ENCODE measurements at regions not wholly inside any gene's neighbourhood (a gene's known extent, or its start where the extent isn't known, plus 50 kb on each side); places are given as distances from the start of the nearest gene placed in this dataset.

GRCh38 chr5:60517094-60517694 lies 182.8 kb downstream of the DEPDC1B start:
- no peak overlapping the region for H3K4me3 ChIP-seq (ENCODE audit: low read length)
- DNase-seq (ENCODE audit: low read depth): no peak

GRCh38 chr5:60516688-60517087 lies 183.3 kb downstream of the DEPDC1B start:
- H3K4me3 ChIP-seq (ENCODE audit: low read length): no peak overlapping the region
- no peak for DNase-seq (ENCODE audit: low read depth)
- no peak for TF ChIP-seq CTCF (IDR thresholded peaks at IDR 0.05; ENCODE audit: insufficient read depth, low read depth, low read length, missing control alignments)

More at GRCh38 chr5:60517094-60517694, 182.8 kb downstream of the DEPDC1B start:
- TF ChIP-seq CTCF (IDR thresholded peaks at IDR 0.05; ENCODE audit: insufficient read depth, low read depth, low read length, missing control alignments): no peak

GRCh38 chr5:60514152-60514551 lies 185.8 kb downstream of the DEPDC1B start:
- no peak for DNase-seq (ENCODE audit: low read depth)
- H3K4me3 ChIP-seq (ENCODE audit: low read length): no peak overlapping the region
- no peak for TF ChIP-seq CTCF (IDR thresholded peaks at IDR 0.05; ENCODE audit: insufficient read depth, low read depth, low read length, missing control alignments)

GRCh38 chr5:60512117-60512516 lies 187.8 kb downstream of the DEPDC1B start:
- TF ChIP-seq CTCF (IDR thresholded peaks at IDR 0.05; ENCODE audit: insufficient read depth, low read depth, low read length, missing control alignments): no peak
- DNase-seq (ENCODE audit: low read depth): no peak
- no peak overlapping the region for H3K4me3 ChIP-seq (ENCODE audit: low read length)

- DNase-seq (ENCODE audit: low read depth): no peak
- H3K4me3 ChIP-seq (ENCODE audit: low read length): no peak overlapping the region
- TF ChIP-seq CTCF (IDR thresholded peaks at IDR 0.05; ENCODE audit: insufficient read depth, low read depth, low read length, missing control alignments): no peak
Measured at GRCh38 chr5:60510663-60511062, 189.3 kb downstream of the DEPDC1B start.

- DNase-seq (ENCODE audit: low read depth): no peak
- no peak for TF ChIP-seq CTCF (IDR thresholded peaks at IDR 0.05; ENCODE audit: insufficient read depth, low read depth, low read length, missing control alignments)
- H3K4me3 ChIP-seq (ENCODE audit: low read length): no peak overlapping the region
Measured at GRCh38 chr5:60510049-60510448, 189.9 kb downstream of the DEPDC1B start.

GRCh38 chr5:60509519-60509918 lies 190.4 kb downstream of the DEPDC1B start:
- H3K4me3 ChIP-seq (ENCODE audit: low read length): no peak overlapping the region
- TF ChIP-seq CTCF (IDR thresholded peaks at IDR 0.05; ENCODE audit: insufficient read depth, low read depth, low read length, missing control alignments): no peak
- no peak for DNase-seq (ENCODE audit: low read depth)
